SK-N-SH (cell line): ENCODE measurements at regions not wholly inside any gene's neighbourhood (a gene's known extent, or its start where the extent isn't known, plus 50 kb on each side); places are given as distances from the start of the nearest gene placed in this dataset.

Experiments
- CTCF ChIA-PET: fragments of 300-600, 350-600 bp; formaldehyde crosslinking; extraction: SDS; loops from one replicate; lab custom pipeline; 2021; lab: Yijun Ruan, JAX
- POLR2A ChIA-PET: fragments of 350-600 bp; sonication (Branson Sonifier 250); formaldehyde crosslinking; extraction: SDS; loops from one replicate; lab custom pipeline; 2020; ENCODE audit warnings: antibody characterized with exemption, inconsistent platforms; lab: Yijun Ruan, JAX
- DNase-seq: peaks from one replicate; pipeline ENCODE4 v3.0.0; 2012
- H2AFZ ChIP-seq: fragments of 200-600 bp; sonication (generic); 2 replicates; pipeline ENCODE4 v1.8.1; 2016; ENCODE audit warnings: antibody characterized with exemption, mild to moderate bottlenecking, low read depth
- H3F3A ChIP-seq: fragments of 200-600 bp; sonication (generic); replicated peaks from 2 replicates; pipeline ENCODE3; 2016; ENCODE audit warnings: antibody characterized with exemption, mild to moderate bottlenecking; ENCODE audit not compliant: insufficient read depth
- H3K27ac ChIP-seq, 2 experiments: fragments of 200-500 bp in 1 of 2; fragments of 200-600 bp in 1 of 2; sonication (Bioruptor generic) in 1 of 2; sonication (generic), shearing (Covaris generic) in 1 of 2; 2 replicates each; pipeline versions ENCODE4 v1.5.1 to v1.6.1; 2014 to 2016; ENCODE audit warnings: low read depth in 2 of 2, inconsistent platforms in 1 of 2, low read length in 1 of 2, mild to moderate bottlenecking in 1 of 2, mixed read lengths in 1 of 2
- H3K27me3 ChIP-seq: fragments of 200-600 bp; sonication (generic), shearing (Covaris generic); 2 replicates; pipeline ENCODE4 v1.6.1; 2016; ENCODE audit warnings: mixed run types; ENCODE audit not compliant: insufficient read depth
- H3K36me3 ChIP-seq, 2 experiments: fragments of 200-500 bp in 1 of 2; fragments of 200-600 bp in 1 of 2; sonication (Bioruptor generic) in 1 of 2; sonication (generic) in 1 of 2; replicated peaks in 1 of 2; 2 replicates each; pipeline versions ENCODE3 to v1.5.1; 2014 to 2016; ENCODE audit warnings: low read length in 1 of 2, mild to moderate bottlenecking in 1 of 2; ENCODE audit not compliant: insufficient read depth in 2 of 2, control insufficient read depth in 1 of 2
- H3K4me1 ChIP-seq, 2 experiments: fragments of 200-500 bp in 1 of 2; fragments of 200-600 bp in 1 of 2; sonication (Bioruptor generic) in 1 of 2; sonication (generic), shearing (Covaris generic) in 1 of 2; 2 replicates each; pipeline versions ENCODE4 v1.5.1 to v1.6.1; 2014 to 2016; ENCODE audit warnings: low read depth in 1 of 2, low read length in 1 of 2, mixed run types in 1 of 2; ENCODE audit not compliant: insufficient read depth in 2 of 2, control insufficient read depth in 1 of 2
- H3K4me2 ChIP-seq: fragments of 200-600 bp; sonication (generic), shearing (Covaris generic); 2 replicates; pipeline ENCODE4 v1.6.1; 2017; ENCODE audit warnings: mixed run types
- H3K4me3 ChIP-seq, 2 experiments: fragments of 200-500 bp in 1 of 2; fragments of 200-600 bp in 1 of 2; sonication (Bioruptor generic) in 1 of 2; sonication (generic), shearing (Covaris generic) in 1 of 2; 2 replicates each; pipeline versions ENCODE4 v1.5.1 to v1.8.1; 2014 to 2016; ENCODE audit warnings: low read depth in 2 of 2, inconsistent platforms in 1 of 2, low read length in 1 of 2, mild to moderate bottlenecking in 1 of 2, mixed read lengths in 1 of 2, moderate library complexity in 1 of 2
- H3K79me2 ChIP-seq: fragments of 200-600 bp; sonication (generic); 2 replicates; pipeline ENCODE4 v1.8.1; 2017; ENCODE audit warnings: mild to moderate bottlenecking; ENCODE audit not compliant: insufficient read depth
- H3K9ac ChIP-seq: fragments of 200-600 bp; sonication (generic); 2 replicates; pipeline ENCODE4 v1.6.1; 2017; ENCODE audit warnings: mixed run types
- H3K9me2 ChIP-seq: fragments of 200-600 bp; sonication (generic); 2 replicates; pipeline ENCODE4 v1.6.1; 2017; ENCODE audit warnings: mixed run types
- H3K9me3 ChIP-seq: fragments of 200-600 bp; sonication (generic); 2 replicates; pipeline ENCODE4 v1.6.1; 2017; ENCODE audit warnings: mixed run types, mild to moderate bottlenecking, moderate library complexity
- H4K20me1 ChIP-seq: fragments of 200-600 bp; sonication (generic); 2 replicates; pipeline ENCODE4 v1.6.1; 2017; ENCODE audit warnings: mild to moderate bottlenecking, mixed run types; ENCODE audit not compliant: insufficient read depth
- ELF1 ChIP-seq: IDR thresholded peaks from 2 replicates; pipeline ENCODE4 v1.4.0; 2012
- FOXJ3 ChIP-seq: sonication (generic); formaldehyde crosslinking; IDR thresholded peaks from 2 replicates; pipeline ENCODE4 v1.5.1; 2020; ENCODE audit warnings: mild to moderate bottlenecking, missing genetic modification reagents
- GABPA ChIP-seq: IDR thresholded peaks from 2 replicates; pipeline ENCODE4 v1.4.0; 2012; ENCODE audit warnings: low read depth, mild to moderate bottlenecking
- MXI1 ChIP-seq: IDR thresholded peaks from 2 replicates; pipeline ENCODE4 v1.6.1; 2012; ENCODE audit warnings: mild to moderate bottlenecking, low read depth, low read length, improper control_type of control experiment
- POLR2AphosphoS5 ChIP-seq: IDR thresholded peaks from 2 replicates; pipeline ENCODE4 v1.6.1; 2012; ENCODE audit warnings: low read depth, low read length
- RAD21 ChIP-seq: IDR thresholded peaks from 2 replicates; pipeline ENCODE4 v1.6.1; 2012; ENCODE audit warnings: mild to moderate bottlenecking, low read length
- SIN3A ChIP-seq: IDR thresholded peaks from 2 replicates; pipeline ENCODE4 v1.6.1; 2012; ENCODE audit warnings: low read depth, mild to moderate bottlenecking, low read length, moderate library complexity, borderline replicate concordance
- TAF1 ChIP-seq: IDR thresholded peaks from 2 replicates; pipeline ENCODE4 v1.6.1; 2012; ENCODE audit warnings: low read depth, mild to moderate bottlenecking, low read length, moderate library complexity, borderline replicate concordance
- TCF12 ChIP-seq: IDR thresholded peaks from 2 replicates; pipeline ENCODE4 v1.4.0; 2012
- WGBS: methylation state at CpG from one replicate; pipeline ENCODE4 v1.1.6; 2017; ENCODE audit warnings: low lambda C conversion rate; 5-methylcytosine and 5-hydroxymethylcytosine counted together
- TF ChIP-seq, protein P1 (sequence below): fragments of 150-350 bp; IDR thresholded peaks from 2 replicates; pipeline ENCODE4 v1.6.1; 2016; ENCODE audit warnings: mild to moderate bottlenecking, low read depth, low read length
- TF ChIP-seq, protein P2 (sequence below): IDR thresholded peaks from 2 replicates; pipeline ENCODE4 v1.4.0; 2012; ENCODE audit warnings: low read depth, borderline replicate concordance
- TF ChIP-seq, protein P3 (sequence below): IDR thresholded peaks from 2 replicates; pipeline ENCODE4 v1.4.0; 2012; ENCODE audit warnings: low read depth, borderline replicate concordance

GRCh38 chr18:65025756-65026155, 725.1 kb upstream of the CDH7 start:
- Histone ChIP-seq H3K9me2 (no peaks in the 10 kb centered on the region), H3K9me3 (no peaks in the 10 kb centered on the region), H3K36me3 (no peaks in the 10 kb centered on the region), H3K79me2 (no peaks in the 10 kb centered on the region), H3K4me1 (no peaks in the 10 kb centered on the region; a peak in 1 of 4 replicates), H3K9ac (no peak overlapping the region), H4K20me1 (no peaks in the 10 kb centered on the region), H3F3A (no peaks in the 10 kb centered on the region), H2AFZ (no peak overlapping the region), H3K4me3 (no peak overlapping the region), H3K4me2 (no peak overlapping the region), H3K27ac (no peak overlapping the region), H3K27me3 (no peaks in the 10 kb centered on the region)
- TF ChIP-seq TCF12 (no peak), MXI1 (no peak)
- TF ChIP-seq, protein P1, sequence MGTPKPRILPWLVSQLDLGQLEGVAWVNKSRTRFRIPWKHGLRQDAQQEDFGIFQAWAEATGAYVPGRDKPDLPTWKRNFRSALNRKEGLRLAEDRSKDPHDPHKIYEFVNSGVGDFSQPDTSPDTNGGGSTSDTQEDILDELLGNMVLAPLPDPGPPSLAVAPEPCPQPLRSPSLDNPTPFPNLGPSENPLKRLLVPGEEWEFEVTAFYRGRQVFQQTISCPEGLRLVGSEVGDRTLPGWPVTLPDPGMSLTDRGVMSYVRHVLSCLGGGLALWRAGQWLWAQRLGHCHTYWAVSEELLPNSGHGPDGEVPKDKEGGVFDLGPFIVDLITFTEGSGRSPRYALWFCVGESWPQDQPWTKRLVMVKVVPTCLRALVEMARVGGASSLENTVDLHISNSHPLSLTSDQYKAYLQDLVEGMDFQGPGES: no peak
- ChIA-PET POLR2A (no interaction called here), CTCF (interaction anchor here (0.8 to 1.3 kb wide), 2 partner anchors 10 to 13 kb away, joined by 3 to 4 read pairs; no protein-coding TSS in a partner anchor)
- DNase-seq: no peak
- WGBS: 0% methylated on average over 2 of the region's 2 CpGs

DNA sequence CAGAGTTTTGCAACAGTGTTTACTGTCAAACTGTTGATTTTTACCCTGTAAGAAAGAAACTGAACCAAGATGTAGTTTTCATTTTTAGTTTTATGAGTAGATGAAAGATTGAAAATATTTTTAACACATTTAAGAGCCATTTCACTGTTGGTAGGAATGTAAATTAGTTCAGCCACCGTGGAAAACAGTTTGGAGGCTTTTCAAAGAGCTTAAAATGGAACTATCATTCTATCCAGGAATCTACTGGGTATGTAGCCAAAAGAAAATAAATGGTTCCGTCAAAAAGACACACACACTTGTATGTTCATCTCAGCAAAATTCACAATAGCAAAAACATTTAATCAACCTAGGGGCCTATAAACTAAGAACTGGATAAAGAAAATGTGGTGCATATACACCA, 729.8 kb upstream of the CDH7 start:
- no peaks in the 10 kb centered on the region for H3K9me2 ChIP-seq
- no peak overlapping the region for H2AFZ ChIP-seq
- no peaks in the 10 kb centered on the region for H3F3A ChIP-seq
- H3K4me1 ChIP-seq: no peaks in the 10 kb centered on the region; a peak in 1 of 4 replicates
- ChIA-PET POLR2A (no interaction called here), CTCF (no interaction called here)
- TF ChIP-seq, protein P2, sequence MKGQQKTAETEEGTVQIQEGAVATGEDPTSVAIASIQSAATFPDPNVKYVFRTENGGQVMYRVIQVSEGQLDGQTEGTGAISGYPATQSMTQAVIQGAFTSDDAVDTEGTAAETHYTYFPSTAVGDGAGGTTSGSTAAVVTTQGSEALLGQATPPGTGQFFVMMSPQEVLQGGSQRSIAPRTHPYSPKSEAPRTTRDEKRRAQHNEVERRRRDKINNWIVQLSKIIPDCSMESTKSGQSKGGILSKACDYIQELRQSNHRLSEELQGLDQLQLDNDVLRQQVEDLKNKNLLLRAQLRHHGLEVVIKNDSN: no peak
- H3K79me2 ChIP-seq: no peaks in the 10 kb centered on the region
- no peaks in the 10 kb centered on the region for H3K9me3 ChIP-seq
- H3K27me3 ChIP-seq: no peaks in the 10 kb centered on the region
- no peak overlapping the region for H3K9ac ChIP-seq
- DNase-seq: no peak
- 37% methylated on average over 2 of the region's 2 CpGs for WGBS
- H3K4me2 ChIP-seq: no peak overlapping the region
- H3K27ac ChIP-seq: no peak overlapping the region
- no peaks in the 10 kb centered on the region for H3K36me3 ChIP-seq
- H4K20me1 ChIP-seq: no peaks in the 10 kb centered on the region
- no peak overlapping the region for H3K4me3 ChIP-seq

GRCh38 chr18:65018184-65018583, 732.6 kb upstream of the CDH7 start:
- H3K4me1 ChIP-seq: no peaks in the 10 kb centered on the region
- H3F3A ChIP-seq: no peaks in the 10 kb centered on the region
- WGBS: 49% methylated on average over 1 of the region's 1 CpG
- H3K4me3 ChIP-seq: no peak overlapping the region
- no peaks in the 10 kb centered on the region for H4K20me1 ChIP-seq
- no peak overlapping the region for H3K27ac ChIP-seq
- no peak for DNase-seq
- no peak overlapping the region for H3K4me2 ChIP-seq
- POLR2A ChIA-PET: no interaction called here
- H3K27me3 ChIP-seq: no peaks in the 10 kb centered on the region
- no peaks in the 10 kb centered on the region for H3K9me2 ChIP-seq
- H3K9me3 ChIP-seq: no peaks in the 10 kb centered on the region
- no peak overlapping the region for H3K9ac ChIP-seq
- CTCF ChIA-PET: no interaction called here
- TF ChIP-seq, protein P3, sequence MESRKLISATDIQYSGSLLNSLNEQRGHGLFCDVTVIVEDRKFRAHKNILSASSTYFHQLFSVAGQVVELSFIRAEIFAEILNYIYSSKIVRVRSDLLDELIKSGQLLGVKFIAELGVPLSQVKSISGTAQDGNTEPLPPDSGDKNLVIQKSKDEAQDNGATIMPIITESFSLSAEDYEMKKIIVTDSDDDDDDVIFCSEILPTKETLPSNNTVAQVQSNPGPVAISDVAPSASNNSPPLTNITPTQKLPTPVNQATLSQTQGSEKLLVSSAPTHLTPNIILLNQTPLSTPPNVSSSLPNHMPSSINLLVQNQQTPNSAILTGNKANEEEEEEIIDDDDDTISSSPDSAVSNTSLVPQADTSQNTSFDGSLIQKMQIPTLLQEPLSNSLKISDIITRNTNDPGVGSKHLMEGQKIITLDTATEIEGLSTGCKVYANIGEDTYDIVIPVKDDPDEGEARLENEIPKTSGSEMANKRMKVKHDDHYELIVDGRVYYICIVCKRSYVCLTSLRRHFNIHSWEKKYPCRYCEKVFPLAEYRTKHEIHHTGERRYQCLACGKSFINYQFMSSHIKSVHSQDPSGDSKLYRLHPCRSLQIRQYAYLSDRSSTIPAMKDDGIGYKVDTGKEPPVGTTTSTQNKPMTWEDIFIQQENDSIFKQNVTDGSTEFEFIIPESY: no peak
- TF ChIP-seq FOXJ3 (no peak), ELF1 (no peak), RAD21 (no peak), GABPA (no peak), TAF1 (no peak), POLR2AphosphoS5 (no peak), TCF12 (no peak), SIN3A (no peak)
- TF ChIP-seq, protein P2: no peak
- no peaks in the 10 kb centered on the region for H3K79me2 ChIP-seq
- no peaks in the 10 kb centered on the region for H3K36me3 ChIP-seq
- H2AFZ ChIP-seq: no peak overlapping the region
